GM21529 (cell line): ENCODE measurements at regions not wholly inside any gene's neighbourhood (a gene's known extent, or its start where the extent isn't known, plus 50 kb on each side); places are given as distances from the start of the nearest gene placed in this dataset.
"Not testable (repeated sequence)": the region's sequence is repeated elsewhere in the genome, so short reads cannot be mapped to it uniquely, and the experiment has no call there.

Source experiments
- ATAC-seq: cut with Tn5 transposase; IDR thresholded peaks from one replicate; pipeline ENCODE4 v1.9.1; 2021; ENCODE audit not compliant: unreplicated experiment

- ATAC-seq, result no peak
Measured at GRCh38 chr17:70278844-70279462, 109.6 kb downstream of the KCNJ2 start.

DNA sequence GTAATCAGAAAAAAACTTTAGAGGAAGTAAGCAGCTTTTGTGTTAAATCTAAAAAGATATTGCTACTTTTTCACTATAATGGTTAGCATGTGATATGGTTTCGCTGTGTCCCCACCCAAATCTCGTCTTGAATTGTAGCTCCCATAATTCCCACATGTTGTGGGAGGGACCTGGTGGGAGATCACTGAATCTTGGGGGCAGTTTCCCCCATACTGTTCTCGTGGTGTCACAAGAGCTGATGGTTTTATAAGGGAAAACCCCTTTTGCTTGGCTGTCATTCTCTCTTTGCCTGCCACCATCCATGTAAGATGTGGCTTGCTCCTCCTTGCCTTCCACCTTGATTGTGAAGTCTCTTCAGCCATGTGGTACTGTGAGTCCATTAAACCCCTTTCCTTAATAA lies 117.1 kb downstream of the KCNJ2 start:
- no peak for ATAC-seq

DNA sequence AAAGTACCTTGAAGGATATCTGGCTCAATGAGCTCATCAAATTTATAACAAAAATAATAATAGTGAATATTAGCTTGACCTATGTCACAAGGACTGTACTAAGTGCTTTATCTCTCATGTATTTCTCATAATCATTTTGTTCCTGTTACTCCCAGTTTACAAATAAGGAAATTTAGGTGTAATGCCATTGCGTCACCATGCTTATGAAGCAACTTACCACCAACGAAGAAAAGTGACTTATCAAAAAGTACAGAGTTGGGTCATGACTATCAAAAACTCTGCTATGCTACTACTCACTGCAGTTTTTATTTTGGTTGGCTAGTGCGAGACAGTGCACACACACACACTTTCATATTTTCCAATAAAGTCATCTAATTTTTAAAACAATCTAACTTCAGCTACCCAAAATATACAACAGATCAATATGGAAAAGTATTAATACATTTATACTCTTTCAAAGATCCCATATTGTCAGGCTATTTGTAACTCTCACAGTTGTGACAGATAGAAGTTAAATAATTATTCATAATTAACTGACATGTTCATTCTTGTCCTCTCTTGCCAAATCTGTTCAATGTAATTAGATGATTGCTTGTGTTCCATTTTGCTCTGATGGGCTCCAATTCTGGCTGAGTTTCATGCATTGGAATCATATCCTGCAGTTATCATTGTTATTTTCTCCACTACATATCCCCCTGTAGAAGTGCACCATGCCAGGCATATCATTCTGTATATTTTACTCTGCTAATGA lies 119.4 kb downstream of the KCNJ2 start:
- ATAC-seq, result no peak

DNA sequence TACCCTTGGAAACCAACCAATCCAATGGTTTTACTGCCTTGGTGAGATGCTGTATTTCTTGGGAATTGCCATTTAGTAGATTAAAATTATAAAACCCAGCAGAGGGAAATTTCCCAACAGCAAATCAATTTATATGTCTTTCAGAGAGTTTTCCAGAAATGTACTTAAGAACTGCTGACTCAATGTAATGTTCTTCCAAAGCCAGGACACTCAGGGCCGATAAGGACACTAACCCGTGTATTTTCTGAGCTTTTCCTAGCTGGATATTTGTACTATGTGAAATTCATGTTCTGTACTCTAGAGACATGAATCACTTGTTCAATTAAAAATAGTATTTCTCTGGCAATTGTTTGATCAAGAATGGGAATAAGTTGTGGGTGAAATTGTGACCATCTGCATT lies 121.4 kb downstream of the KCNJ2 start:
- ATAC-seq, result no peak

DNA sequence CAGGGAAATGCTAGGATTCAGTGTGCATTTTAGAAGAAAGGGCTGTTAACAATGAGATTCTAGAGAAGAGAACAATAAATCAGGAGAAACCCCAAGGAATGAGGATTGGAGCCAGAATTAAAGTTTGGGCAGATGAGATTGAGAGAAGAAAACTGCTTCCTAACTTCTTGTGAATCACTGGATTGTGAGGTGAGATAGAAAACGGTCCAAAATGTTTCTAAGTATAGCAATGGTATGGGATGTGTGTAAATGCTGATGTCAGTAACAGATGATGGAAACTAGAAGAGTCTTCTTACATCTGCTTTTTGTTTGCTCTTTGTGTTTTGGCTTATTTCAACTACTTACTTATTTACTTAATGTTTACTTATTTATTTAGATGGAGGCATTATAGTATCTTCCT lies 123.0 kb downstream of the KCNJ2 start:
- no peak for ATAC-seq

DNA sequence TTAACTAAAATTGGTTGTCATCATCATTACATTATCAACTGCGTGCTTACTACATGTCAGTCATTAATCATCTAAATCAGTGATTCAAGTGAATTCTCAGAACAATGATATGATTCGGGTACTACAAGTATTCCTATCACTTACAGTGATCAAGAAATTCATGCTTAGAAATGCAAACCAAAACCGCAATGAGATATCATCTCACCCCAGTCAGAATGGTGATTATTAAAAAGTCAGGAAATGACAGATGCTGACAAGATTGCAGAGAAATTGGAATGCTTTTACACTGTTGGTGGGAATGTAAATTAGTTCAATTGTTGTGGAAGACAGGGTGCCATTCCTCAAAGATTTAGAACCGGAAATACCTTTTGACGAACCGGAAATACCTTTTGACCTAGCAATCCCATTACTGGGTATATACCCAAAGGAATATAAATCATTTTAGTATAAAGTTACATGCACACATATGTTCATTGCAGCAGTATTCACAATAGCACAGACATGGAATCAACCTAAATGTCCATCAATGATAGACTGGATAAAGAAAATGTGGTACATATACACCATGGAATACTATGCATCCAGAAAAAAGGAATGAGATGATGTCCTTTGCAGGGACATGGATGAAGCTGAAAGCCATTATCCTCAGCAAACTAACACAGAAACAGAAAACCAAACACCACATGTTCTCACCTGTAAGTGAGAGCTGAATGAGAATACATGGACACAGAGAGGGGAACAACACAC lies 124.4 kb downstream of the KCNJ2 start:
- ATAC-seq, result not testable (repeated sequence)

GRCh38 chr17:70295329-70295728 lies 126.0 kb downstream of the KCNJ2 start:
- ATAC-seq, result no peak

DNA sequence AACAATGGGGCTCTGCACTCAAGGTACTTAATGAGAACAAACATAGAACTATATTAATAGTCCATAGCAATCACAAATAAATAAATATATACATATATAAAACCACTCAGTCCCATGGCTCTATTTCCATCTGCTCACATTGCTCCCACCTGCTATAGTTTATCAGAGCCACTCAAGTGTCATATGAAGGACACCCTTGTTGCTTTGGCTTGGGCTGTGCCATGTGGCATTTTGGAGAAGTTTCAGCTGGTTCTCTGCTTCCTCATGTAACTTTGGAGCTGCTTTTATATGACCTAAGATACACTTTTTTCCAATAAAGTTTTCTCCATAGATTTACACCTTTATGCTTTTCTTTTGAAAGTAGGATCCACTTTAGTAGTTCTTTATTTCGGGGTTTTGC lies 126.4 kb downstream of the KCNJ2 start:
- no peak for ATAC-seq

GRCh38 chr17:70296456-70296855 lies 127.1 kb downstream of the KCNJ2 start:
- no peak for ATAC-seq

GRCh38 chr17:70297397-70297796 lies 128.1 kb downstream of the KCNJ2 start:
- ATAC-seq, result no peak

GRCh38 chr17:70298929-70299531 lies 129.7 kb downstream of the KCNJ2 start:
- peak; percentile 65 for ATAC-seq

DNA sequence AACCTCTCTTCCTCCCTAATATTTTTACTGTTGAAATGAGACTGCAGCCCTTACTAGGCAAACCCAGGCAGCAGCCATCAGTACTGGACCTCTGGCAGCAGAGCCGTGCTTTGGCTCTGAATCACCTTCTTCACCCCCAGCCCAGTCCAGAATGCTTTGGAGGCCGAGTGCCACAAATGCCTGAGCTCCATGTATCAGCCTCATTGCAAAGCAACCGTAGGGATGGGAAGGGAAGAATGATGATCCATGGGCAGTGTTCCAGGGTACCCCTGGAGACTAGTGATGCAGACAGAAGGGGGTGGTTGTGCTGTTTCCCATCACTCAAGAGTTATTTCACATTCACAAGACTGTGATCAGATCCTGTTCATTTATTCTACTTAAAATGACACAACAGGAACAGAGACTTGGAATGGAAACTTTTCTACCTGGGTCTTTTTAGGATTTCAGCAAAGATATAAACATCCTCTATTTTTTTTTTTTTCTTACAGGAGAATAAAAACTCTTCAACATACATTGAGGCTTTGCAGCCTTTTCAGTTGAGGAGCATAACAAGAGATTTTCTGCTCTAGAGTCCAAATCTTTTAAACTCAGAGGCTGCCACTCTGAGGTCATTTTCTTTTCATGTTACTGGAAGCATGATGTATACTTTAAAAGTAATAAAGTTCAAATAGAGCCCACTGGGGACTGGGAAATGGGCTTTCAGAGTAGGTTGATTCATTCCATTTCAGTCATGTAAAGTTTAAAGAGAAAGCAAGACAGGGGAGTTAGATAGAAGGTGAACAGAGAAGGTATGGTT lies 138.3 kb downstream of the KCNJ2 start:
- ATAC-seq, result no peak

GRCh38 chr17:70308618-70309017 lies 139.3 kb downstream of the KCNJ2 start:
- ATAC-seq, result no peak

GRCh38 chr17:70310221-70310672 lies 140.9 kb downstream of the KCNJ2 start:
- ATAC-seq, result no peak

DNA sequence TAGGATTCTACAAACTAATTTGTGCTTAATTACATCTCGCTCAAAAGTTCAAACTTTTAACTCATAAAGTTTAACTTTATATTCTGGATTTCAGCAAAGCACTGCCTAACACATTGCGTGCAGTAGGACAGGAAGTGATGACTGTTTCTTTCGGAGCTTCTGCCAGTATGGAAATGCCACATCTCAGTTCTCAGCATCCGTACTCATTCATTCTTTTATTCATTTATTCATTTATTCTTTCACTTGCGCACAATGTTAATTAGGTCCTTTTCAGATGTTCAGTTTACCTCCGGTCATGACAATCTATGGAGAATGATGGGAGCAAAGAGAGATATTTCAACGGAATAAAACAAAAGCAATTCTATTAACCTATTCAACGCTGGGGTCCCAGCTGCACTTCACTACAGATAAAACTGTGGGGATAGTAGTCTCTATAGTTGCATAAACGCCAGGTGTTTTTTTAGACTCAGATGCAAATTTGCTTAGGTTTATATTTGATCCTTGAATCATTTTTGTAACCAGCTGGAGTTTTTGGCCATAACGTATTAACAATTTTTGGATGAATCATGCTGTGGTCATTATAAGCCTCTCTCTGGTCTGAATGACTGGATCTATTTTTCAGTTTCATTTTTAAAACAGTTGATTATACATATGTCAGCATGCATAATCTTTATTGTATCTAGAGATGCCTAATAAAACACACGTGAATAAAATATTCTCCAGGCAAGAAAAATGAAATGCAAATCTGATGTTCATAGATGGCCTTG lies 143.9 kb downstream of the KCNJ2 start:
- no peak for ATAC-seq

- ATAC-seq, result no peak
Measured at GRCh38 chr17:70314096-70314495, 144.8 kb downstream of the KCNJ2 start.

- ATAC-seq, result no peak
Measured at GRCh38 chr17:70314506-70314905, 145.2 kb downstream of the KCNJ2 start.

DNA sequence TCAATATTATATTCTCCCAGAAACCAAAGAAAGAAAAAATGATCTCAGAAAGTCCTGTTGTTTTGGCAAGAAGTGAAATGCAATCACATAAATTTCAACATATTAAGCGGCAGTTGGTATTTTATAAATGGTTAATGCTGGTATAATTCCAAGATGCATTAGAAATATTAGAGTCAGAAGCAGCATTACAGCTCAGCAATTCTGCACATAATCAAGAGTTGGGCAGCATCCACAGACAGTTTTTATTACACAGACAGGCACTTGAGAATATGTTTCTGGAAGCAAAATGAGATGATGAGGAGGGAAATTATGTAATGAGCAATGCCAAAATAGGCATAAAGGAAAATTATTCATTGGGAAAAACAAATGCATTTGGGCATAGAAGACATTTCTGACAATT lies 148.1 kb downstream of the KCNJ2 start:
- no peak for ATAC-seq

GRCh38 chr17:70318051-70318450 lies 148.7 kb downstream of the KCNJ2 start:
- no peak for ATAC-seq

- no peak for ATAC-seq
Measured at GRCh38 chr17:70319516-70319915, 150.2 kb downstream of the KCNJ2 start.
